K562 (cell line): ENCODE measurements at regions not wholly inside any gene's neighbourhood (a gene's known extent, or its start where the extent isn't known, plus 50 kb on each side); places are given as distances from the start of the nearest gene placed in this dataset.

Experiments
- ATAC-seq: fragments of 200-7000 bp; cut with Tn5 transposase; 3 replicates; pipeline ENCODE4 v1.9.1; 2020; ENCODE audit warnings: moderate library complexity
- BruUV-seq: library from RNA; stranded (reverse); fragments of 400-500 nt; replicated peaks from 2 replicates; lab custom pipeline; 2021; lab: Mats Ljungman, UMichigan
- CTCF ChIA-PET: fragments of 300-600 bp; formaldehyde crosslinking; extraction: SDS; loops from one replicate; lab custom pipeline; 2021; ENCODE audit warnings: low intra/inter-chr PET ratio; lab: Yijun Ruan, JAX
- POLR2A ChIA-PET: fragments of 300-600, 350-650 bp; sonication (Branson Sonifier 250); formaldehyde crosslinking; extraction: SDS; loops from one replicate; lab custom pipeline; 2021; ENCODE audit warnings: antibody characterized with exemption, inconsistent platforms; lab: Yijun Ruan, JAX
- DNase-seq, 4 experiments: peaks; one replicate each; pipeline versions ENCODE4 v3.0.0 to v3.0.0-alpha.2; 2011 to 2018; ENCODE audit warnings: low spot score in 3 of 4, mixed read lengths in 3 of 4; ENCODE audit errors: extremely low read depth in 1 of 4
- FAIRE-seq: peaks from 2 replicates; lab custom pipeline; 2011; peaks lifted over from hg19 to GRCh38; lab: Jason Lieb, UNC
- H2AFZ ChIP-seq: 2 replicates; pipeline ENCODE4 v1.6.0; 2011; ENCODE audit warnings: low read depth, low read length, control low read depth, inconsistent platforms
- H3K27ac ChIP-seq: fragments of 200-600 bp; 3 replicates; pipeline ENCODE4 v1.8.0; 2011; ENCODE audit warnings: low read depth, mild to moderate bottlenecking, control low read depth, inconsistent platforms, low read length, moderate library complexity, mixed read lengths; ENCODE audit errors: extremely low read depth
- H3K27me3 ChIP-seq, 2 experiments: fragments of 300-600 bp in 1 of 2; 2 replicates in 1 of 2; 3 replicates in 1 of 2; pipeline versions ENCODE4 v1.6.0 to v1.8.0; 2011; ENCODE audit warnings: inconsistent platforms in 2 of 2, low read length in 2 of 2, mild to moderate bottlenecking in 1 of 2, mixed read lengths in 1 of 2, moderate library complexity in 1 of 2; ENCODE audit not compliant: control insufficient read depth in 2 of 2, insufficient read depth in 2 of 2
- H3K36me3 ChIP-seq: fragments of 300-600 bp; 3 replicates; pipeline ENCODE4 v1.8.0; 2011; ENCODE audit warnings: mild to moderate bottlenecking, low read length, inconsistent platforms; ENCODE audit not compliant: control insufficient read depth, insufficient read depth
- H3K4me1 ChIP-seq, 2 experiments: fragments of 200-600 bp in 1 of 2; replicated peaks in 1 of 2; 2 replicates in 1 of 2; 3 replicates in 1 of 2; pipeline versions ENCODE4 v1.5.1 to v1.8.0; 2011; ENCODE audit warnings: inconsistent platforms in 2 of 2, low read length in 2 of 2, mild to moderate bottlenecking in 1 of 2, mixed read lengths in 1 of 2, moderate library complexity in 1 of 2; ENCODE audit not compliant: control insufficient read depth in 2 of 2, insufficient read depth in 2 of 2
- H3K4me2 ChIP-seq: 2 replicates; pipeline ENCODE4 v1.6.1; 2011; ENCODE audit warnings: low read length, control low read depth, inconsistent platforms, mixed read lengths; ENCODE audit not compliant: insufficient read depth
- H3K4me3 ChIP-seq: fragments of 200-600 bp; sonication (generic), shearing (Covaris generic); 2 replicates; pipeline ENCODE4 v1.5.1; 2016; ENCODE audit warnings: control low read depth, inconsistent platforms
- H3K79me2 ChIP-seq: fragments of 200-600 bp; 3 replicates; pipeline ENCODE4 v1.8.0; 2011; ENCODE audit warnings: low read length, inconsistent platforms; ENCODE audit not compliant: control insufficient read depth, insufficient read depth
- H3K9ac ChIP-seq, 2 experiments: 2 replicates each; pipeline versions ENCODE4 v1.6.0 to v1.6.1; 2011; ENCODE audit warnings: low read depth in 2 of 2, low read length in 2 of 2, control low read depth in 1 of 2, inconsistent platforms in 1 of 2, mild to moderate bottlenecking in 1 of 2, mixed read lengths in 1 of 2; ENCODE audit not compliant: insufficient read depth in 1 of 2
- H3K9me1 ChIP-seq: one replicate; pipeline ENCODE4 v1.6.0; 2011; ENCODE audit warnings: inconsistent platforms, mild to moderate bottlenecking, low read length, moderate library complexity; ENCODE audit not compliant: control insufficient read depth, insufficient read depth
- H3K9me3 ChIP-seq: replicated peaks from 2 replicates; pipeline ENCODE4 v1.5.1; 2011; ENCODE audit warnings: low read depth, low read length, inconsistent platforms; ENCODE audit not compliant: control insufficient read depth, insufficient read depth
- H4K20me1 ChIP-seq: replicated peaks from 2 replicates; pipeline ENCODE4 v1.6.1; 2011; ENCODE audit warnings: low read length, inconsistent platforms, mixed read lengths; ENCODE audit not compliant: control insufficient read depth, insufficient read depth
- ATF7 ChIP-seq: fragments of 450-650 bp; IDR thresholded peaks from 2 replicates; pipeline ENCODE4 v1.7.1; 2014; ENCODE audit warnings: mild to moderate bottlenecking, moderate library complexity
- CXXC5 ChIP-seq: fragments of 250-450 bp; sonication (Bioruptor Pico); IDR thresholded peaks from 2 replicates; pipeline ENCODE4 v1.8.0; 2022; ENCODE audit warnings: inconsistent platforms, mild to moderate bottlenecking, moderate library complexity
- DPF2 ChIP-seq: fragments of 450-650 bp; IDR thresholded peaks from 2 replicates; pipeline ENCODE4 v1.6.1; 2016
- EP400 ChIP-seq: fragments of 450-650 bp; IDR thresholded peaks from 2 replicates; pipeline ENCODE4 v1.6.1; 2017; ENCODE audit warnings: antibody characterized with exemption, mild to moderate bottlenecking, moderate library complexity
- HDAC1 ChIP-seq, 2 experiments: fragments of 450-650 bp; IDR thresholded peaks; 2 replicates each; pipeline ENCODE4 v1.6.1; 2016 to 2017; ENCODE audit warnings: inconsistent platforms in 1 of 2, mild to moderate bottlenecking in 1 of 2, moderate library complexity in 1 of 2
- SMAD4 ChIP-seq: fragments of 250-450 bp; sonication (Bioruptor Pico); conservative IDR thresholded peaks from 2 replicates; pipeline ENCODE4 v1.8.0; 2021; ENCODE audit warnings: inconsistent platforms, mild to moderate bottlenecking, moderate library complexity
- ZNF165 ChIP-seq: fragments of 250-450 bp; sonication (Bioruptor Pico); IDR thresholded peaks from 2 replicates; pipeline ENCODE4 v1.4.0; 2020; ENCODE audit warnings: borderline replicate concordance
- ZNF184 ChIP-seq: sonication (generic); formaldehyde crosslinking; IDR thresholded peaks from 2 replicates; pipeline ENCODE4 v1.5.0; 2020; ENCODE audit warnings: missing genetic modification reagents
- ZNF274 ChIP-seq: IDR thresholded peaks from 2 replicates; pipeline ENCODE4 v1.6.1; 2011; ENCODE audit warnings: low read depth, mild to moderate bottlenecking, low read length, moderate library complexity, borderline replicate concordance
- ZNF316 ChIP-seq: fragments of 450-650 bp; IDR thresholded peaks from 2 replicates; pipeline ENCODE4 v1.6.1; 2016
- ZNF41 ChIP-seq: fragments of 250-450 bp; sonication (Bioruptor Pico); conservative IDR thresholded peaks from 2 replicates; pipeline ENCODE4 v1.4.0; 2020; ENCODE audit warnings: mild to moderate bottlenecking
- ZNF431 ChIP-seq: sonication (generic); formaldehyde crosslinking; IDR thresholded peaks from 2 replicates; pipeline ENCODE4 v1.8.0; 2022; ENCODE audit warnings: mild to moderate bottlenecking, missing genetic modification reagents
- ZNF436 ChIP-seq: fragments of 250-450, 450-650 bp; sonication (Bioruptor Pico); formaldehyde crosslinking; IDR thresholded peaks from 2 replicates; pipeline ENCODE4 v1.7.0; 2020; ENCODE audit warnings: mild to moderate bottlenecking
- ZNF717 ChIP-seq: fragments of 250-450 bp; sonication (Bioruptor Pico); IDR thresholded peaks from 2 replicates; pipeline ENCODE4 v1.5.0; 2021
- ZNF785 ChIP-seq: fragments of 250-450 bp; sonication (Bioruptor Pico); IDR thresholded peaks from 2 replicates; pipeline ENCODE4 v1.4.0; 2020; ENCODE audit warnings: mild to moderate bottlenecking
- WGBS: fragments of 100-300 bp; shearing (Covaris generic); methylation state at CpG from one replicate; pipeline ENCODE4 v1.1.6; 2016; ENCODE audit warnings: low coverage, mixed read lengths; ENCODE audit not compliant: insufficient coverage; ENCODE audit errors: missing lambda C conversion rate; 5-methylcytosine and 5-hydroxymethylcytosine counted together
- in situ Hi-C: fragments of 300-500 bp; cut with MboI; formaldehyde crosslinking; loops from 4 replicates; pipeline ENCODE4 v1.15.0; 2018; ENCODE audit warnings: inconsistent platforms, mixed read lengths
- intact Hi-C: fragments of 100-400 bp; cut with micrococcal nuclease; formaldehyde crosslinking; loops from 2 replicates; pipeline ENCODE4 v1.14.2; 2022
- TF ChIP-seq, protein P1 (sequence below): IDR thresholded peaks from 2 replicates; pipeline ENCODE4 v1.6.1; 2014; ENCODE audit warnings: antibody characterized with exemption
- TF ChIP-seq, protein P2 (sequence below): fragments of 250-450 bp; sonication (Bioruptor Pico); IDR thresholded peaks from 2 replicates; pipeline ENCODE4 v1.5.0; 2021

DNA sequence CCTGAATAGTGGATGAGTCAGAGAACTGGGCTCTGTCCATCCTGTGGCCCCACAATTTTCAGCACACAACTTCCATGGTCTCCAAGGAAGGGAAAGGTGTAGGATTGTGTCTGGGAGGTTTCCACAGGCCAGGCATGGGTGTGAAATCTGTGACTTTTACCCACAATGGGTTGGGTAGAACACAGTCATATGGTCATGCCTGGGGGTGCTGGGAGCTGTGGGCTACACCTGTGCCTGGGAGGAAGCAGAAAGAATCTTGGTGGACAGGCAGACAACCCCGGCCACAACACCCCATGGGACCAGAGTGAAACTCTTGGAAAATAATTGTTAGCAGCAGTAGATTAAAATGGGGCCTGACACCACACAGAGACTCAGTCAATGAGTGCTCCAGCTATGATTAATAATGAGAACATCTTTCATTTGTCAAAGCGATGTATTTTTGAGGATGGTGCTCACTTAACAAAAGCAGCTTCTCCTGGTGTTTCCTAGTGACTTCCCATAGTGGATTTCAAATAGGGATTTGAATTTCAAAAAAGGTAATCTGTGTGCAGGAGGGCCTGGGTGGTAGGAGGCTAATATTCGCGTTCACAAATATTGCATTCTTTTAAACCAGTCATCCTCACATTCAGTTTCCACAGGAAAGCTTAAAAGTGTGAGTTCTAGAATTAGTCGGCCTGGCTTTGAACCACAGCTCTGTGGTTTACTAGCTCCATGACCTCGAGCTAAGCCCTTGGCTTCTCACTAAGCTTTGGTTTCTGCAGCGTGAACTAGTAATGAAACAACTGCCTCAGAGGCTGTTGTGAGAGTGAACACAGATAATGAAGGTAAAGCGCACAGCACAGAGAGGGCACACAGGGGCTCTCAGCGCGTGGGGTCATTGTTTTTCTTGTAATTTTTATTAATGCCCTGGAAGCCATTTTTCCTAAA, 89.3 kb upstream of the UQCRFS1 start:
- no peaks in the 10 kb centered on the region for H3K79me2 ChIP-seq
- ChIA-PET CTCF (no interaction called here), POLR2A (interaction anchor here (0.6 kb wide), 1 partner anchor 964 kb away, joined by 3 read pairs; no protein-coding TSS in a partner anchor)
- H2AFZ ChIP-seq, result no peak overlapping the region
- intact Hi-C loops, result no loop called here
- no peak overlapping the region for H3K27ac ChIP-seq
- H3K4me3 ChIP-seq, result no peak overlapping the region
- no peak overlapping the region for H3K4me2 ChIP-seq
- DNase-seq (no peak), FAIRE-seq (no peak), ATAC-seq (no peak)
- no peaks in the 10 kb centered on the region for H3K9me3 ChIP-seq
- H3K9ac ChIP-seq, result no peak overlapping the region
- no peaks in the 10 kb centered on the region for H3K4me1 ChIP-seq
- BruUV-seq, result no TSS peak
- H3K27me3 ChIP-seq, result peaks cover 5 to 20% of the 10 kb centered on the region in 2 experiments; a peak in 4 of 5 replicates
- in situ Hi-C loops, result no loop called here
- no peaks in the 10 kb centered on the region for H3K36me3 ChIP-seq
- WGBS, result 1% methylated on average over 10 of the region's 10 CpGs
- H3K9me1 ChIP-seq, result peaks cover 2% of the 10 kb centered on the region
- TF ChIP-seq ZNF316 (no peak), ZNF717 (CRISPR knock-in tag) (no peak), ATF7 (no peak), SMAD4 (no peak), ZNF274 (no peak), CXXC5 (no peak), DPF2 (no peak), ZNF436 (CRISPR knock-in tag) (no peak), ZNF785 (CRISPR knock-in tag) (no peak), ZNF165 (CRISPR knock-in tag) (no peak), ZNF431 (CRISPR knock-in tag) (no peak), ZNF184 (CRISPR knock-in tag) (no peak), ZNF41 (CRISPR knock-in tag) (no peak), HDAC1 (IDR thresholded peaks at IDR 0.05) (no peak), EP400 (no peak)
- TF ChIP-seq, protein P1, sequence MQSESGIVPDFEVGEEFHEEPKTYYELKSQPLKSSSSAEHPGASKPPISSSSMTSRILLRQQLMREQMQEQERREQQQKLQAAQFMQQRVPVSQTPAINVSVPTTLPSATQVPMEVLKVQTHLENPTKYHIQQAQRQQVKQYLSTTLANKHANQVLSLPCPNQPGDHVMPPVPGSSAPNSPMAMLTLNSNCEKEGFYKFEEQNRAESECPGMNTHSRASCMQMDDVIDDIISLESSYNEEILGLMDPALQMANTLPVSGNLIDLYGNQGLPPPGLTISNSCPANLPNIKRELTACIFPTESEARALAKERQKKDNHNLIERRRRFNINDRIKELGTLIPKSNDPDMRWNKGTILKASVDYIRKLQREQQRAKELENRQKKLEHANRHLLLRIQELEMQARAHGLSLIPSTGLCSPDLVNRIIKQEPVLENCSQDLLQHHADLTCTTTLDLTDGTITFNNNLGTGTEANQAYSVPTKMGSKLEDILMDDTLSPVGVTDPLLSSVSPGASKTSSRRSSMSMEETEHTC, result no peak
- TF ChIP-seq, protein P2, sequence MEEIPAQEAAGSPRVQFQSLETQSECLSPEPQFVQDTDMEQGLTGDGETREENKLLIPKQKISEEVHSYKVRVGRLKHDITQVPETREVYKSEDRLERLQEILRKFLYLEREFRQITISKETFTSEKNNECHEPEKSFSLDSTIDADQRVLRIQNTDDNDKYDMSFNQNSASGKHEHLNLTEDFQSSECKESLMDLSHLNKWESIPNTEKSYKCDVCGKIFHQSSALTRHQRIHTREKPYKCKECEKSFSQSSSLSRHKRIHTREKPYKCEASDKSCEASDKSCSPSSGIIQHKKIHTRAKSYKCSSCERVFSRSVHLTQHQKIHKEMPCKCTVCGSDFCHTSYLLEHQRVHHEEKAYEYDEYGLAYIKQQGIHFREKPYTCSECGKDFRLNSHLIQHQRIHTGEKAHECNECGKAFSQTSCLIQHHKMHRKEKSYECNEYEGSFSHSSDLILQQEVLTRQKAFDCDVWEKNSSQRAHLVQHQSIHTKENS, result no peak
- peaks cover 4% of the 10 kb centered on the region; the same call in 1 of the 2 replicates for H4K20me1 ChIP-seq
